Bronchial epithelial cell (primary cell): ENCODE measurements at regions not wholly inside any gene's neighbourhood (a gene's known extent, or its start where the extent isn't known, plus 50 kb on each side); places are given as distances from the start of the nearest gene placed in this dataset.
"Not testable (repeated sequence)": the region's sequence is repeated elsewhere in the genome, so short reads cannot be mapped to it uniquely, and the experiment has no call there.

ENCODE experiments used
- DNase-seq: peaks from one replicate; pipeline ENCODE4 v3.0.0-alpha.2; 2010; ENCODE audit warnings: low read depth
- FAIRE-seq: peaks from 2 replicates; lab custom pipeline; 2011; peaks lifted over from hg19 to GRCh38; lab: Jason Lieb, UNC
- H3K27me3 ChIP-seq: 2 replicates; pipeline ENCODE4 v1.5.1; 2011; ENCODE audit warnings: low read length; ENCODE audit not compliant: control insufficient read depth, insufficient read depth
- H3K36me3 ChIP-seq: 2 replicates; pipeline ENCODE4 v1.5.1; 2011; ENCODE audit warnings: low read length; ENCODE audit not compliant: control insufficient read depth, insufficient read depth
- H3K4me3 ChIP-seq: 2 replicates; pipeline ENCODE4 v1.5.1; 2011; ENCODE audit warnings: mild to moderate bottlenecking, low read depth, low read length, control low read depth
- TF ChIP-seq, protein P1 (sequence below): IDR thresholded peaks from 2 replicates; pipeline ENCODE4 v1.5.1; 2011; ENCODE audit warnings: mild to moderate bottlenecking, moderate library complexity, low read length, control low read depth, inconsistent platforms; ENCODE audit not compliant: insufficient read depth, severe bottlenecking

DNA sequence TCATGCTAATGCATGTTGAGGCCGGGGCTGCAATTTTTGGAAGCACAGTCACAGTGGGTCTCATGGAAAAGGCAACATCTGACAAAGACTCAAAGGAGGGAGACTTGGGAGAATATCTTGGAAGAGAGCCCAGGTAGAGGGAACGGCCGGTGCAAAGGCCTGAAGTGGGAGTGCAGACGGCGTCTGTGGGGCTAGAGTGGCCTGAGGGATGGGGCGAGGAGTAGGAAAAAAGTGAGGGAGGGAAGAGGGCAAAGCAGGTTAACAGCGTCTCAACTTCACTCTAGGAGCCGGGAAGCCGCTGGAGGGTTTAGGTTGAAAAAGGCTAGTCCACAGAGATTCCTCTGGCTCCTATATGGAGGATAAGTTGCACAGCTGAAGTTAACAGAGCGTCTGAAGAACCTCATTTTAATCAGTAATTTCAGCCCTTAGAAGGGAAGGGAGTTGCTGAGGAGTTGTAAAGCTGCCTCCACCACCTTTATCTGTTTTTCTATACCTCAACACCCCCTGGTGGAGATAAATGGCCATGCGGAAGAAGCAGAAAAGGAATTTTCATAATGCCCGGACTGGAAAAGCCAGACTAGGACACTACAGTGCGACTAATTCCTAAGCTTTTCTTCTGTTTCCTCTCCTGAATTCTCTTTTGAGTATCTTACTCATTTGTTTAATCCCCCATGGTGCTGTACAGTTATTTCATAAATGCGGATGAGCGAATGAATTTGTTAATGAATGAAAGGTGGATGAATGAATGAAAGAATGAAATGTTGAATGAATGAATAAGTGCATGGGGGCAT is 78.7 kb upstream of the ZNF281 start:
- FAIRE-seq = no peak
- peak; percentile 69 for DNase-seq
- Histone ChIP-seq H3K27me3 (no peaks in the 10 kb centered on the region), H3K36me3 (no peaks in the 10 kb centered on the region), H3K4me3 (no peak overlapping the region)
- TF ChIP-seq, protein P1, sequence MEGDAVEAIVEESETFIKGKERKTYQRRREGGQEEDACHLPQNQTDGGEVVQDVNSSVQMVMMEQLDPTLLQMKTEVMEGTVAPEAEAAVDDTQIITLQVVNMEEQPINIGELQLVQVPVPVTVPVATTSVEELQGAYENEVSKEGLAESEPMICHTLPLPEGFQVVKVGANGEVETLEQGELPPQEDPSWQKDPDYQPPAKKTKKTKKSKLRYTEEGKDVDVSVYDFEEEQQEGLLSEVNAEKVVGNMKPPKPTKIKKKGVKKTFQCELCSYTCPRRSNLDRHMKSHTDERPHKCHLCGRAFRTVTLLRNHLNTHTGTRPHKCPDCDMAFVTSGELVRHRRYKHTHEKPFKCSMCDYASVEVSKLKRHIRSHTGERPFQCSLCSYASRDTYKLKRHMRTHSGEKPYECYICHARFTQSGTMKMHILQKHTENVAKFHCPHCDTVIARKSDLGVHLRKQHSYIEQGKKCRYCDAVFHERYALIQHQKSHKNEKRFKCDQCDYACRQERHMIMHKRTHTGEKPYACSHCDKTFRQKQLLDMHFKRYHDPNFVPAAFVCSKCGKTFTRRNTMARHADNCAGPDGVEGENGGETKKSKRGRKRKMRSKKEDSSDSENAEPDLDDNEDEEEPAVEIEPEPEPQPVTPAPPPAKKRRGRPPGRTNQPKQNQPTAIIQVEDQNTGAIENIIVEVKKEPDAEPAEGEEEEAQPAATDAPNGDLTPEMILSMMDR = peak; percentile 77

DNA sequence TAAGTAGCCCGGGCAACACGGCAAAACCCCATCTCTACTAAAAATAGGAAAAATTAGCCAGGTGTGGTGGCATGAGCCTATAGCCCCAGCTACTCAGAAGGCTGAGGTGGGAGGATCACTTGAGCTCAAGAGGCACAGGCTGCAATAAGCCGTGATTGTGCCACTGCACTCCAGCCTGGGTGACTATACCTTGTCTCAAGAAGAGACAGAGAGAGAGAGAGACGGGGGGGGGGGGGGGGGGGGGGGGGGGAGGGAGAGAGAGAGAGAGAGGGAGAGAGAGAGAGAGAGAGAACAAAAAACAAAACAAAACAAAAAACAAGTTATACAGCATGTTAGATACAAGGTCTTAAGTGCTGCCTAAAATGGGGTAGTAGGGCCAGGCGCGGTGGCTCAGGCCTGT is 77.8 kb upstream of the ZNF281 start:
- Histone ChIP-seq H3K27me3 (no peaks in the 10 kb centered on the region), H3K4me3 (no peak overlapping the region), H3K36me3 (no peaks in the 10 kb centered on the region)
- DNase-seq (no peak), FAIRE-seq (no peak)
- TF ChIP-seq, protein P1 = no peak

DNA sequence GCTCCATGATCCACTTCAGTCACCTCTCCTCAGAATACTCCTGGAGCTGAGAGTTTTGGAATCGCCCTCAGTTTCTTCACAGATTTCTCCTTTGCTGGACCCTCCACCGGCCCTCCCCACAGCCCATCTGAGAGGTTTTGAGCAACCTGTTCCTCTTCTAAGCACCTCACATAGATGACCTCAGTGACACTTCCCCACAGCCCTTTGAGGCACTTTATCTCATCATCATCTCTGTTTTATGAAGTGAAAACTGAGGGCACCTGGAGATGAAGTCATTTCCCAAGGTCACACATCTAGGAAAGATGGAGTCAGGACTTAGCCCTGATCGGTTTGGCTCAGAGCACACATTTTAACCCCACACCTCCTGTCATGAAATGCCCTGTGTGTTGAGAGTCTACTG is 76.8 kb upstream of the ZNF281 start:
- Histone ChIP-seq H3K4me3 (no peak overlapping the region), H3K27me3 (no peaks in the 10 kb centered on the region), H3K36me3 (no peaks in the 10 kb centered on the region)
- no peak for FAIRE-seq
- TF ChIP-seq, protein P1 = no peak
- DNase-seq = no peak

DNA sequence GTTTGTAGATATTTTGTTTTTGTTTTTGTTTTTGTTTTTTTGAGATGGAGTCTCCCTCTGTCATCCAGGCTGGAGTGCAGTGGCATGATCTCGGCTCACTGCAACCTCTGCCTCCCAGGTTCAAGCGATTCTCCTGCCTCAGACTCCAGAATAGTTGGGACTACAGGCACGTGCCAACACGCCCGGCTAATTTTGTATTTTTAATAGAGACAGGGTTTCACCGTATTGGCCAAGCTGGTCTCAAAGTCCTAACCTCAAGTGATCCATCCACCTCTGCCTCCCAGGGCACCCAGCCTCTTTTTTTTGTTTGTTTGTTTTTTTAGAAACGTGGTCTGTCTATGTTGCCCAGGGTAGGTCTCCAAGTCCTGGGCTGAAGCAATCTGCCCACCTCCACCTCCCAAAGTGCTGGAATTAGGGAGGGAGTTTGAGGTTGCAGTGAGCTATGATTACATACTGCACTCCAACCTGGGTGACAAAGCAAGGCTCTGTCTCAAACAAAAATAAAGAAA is 74.7 kb upstream of the ZNF281 start:
- not testable (repeated sequence) for FAIRE-seq, H3K27me3 ChIP-seq, DNase-seq

DNA sequence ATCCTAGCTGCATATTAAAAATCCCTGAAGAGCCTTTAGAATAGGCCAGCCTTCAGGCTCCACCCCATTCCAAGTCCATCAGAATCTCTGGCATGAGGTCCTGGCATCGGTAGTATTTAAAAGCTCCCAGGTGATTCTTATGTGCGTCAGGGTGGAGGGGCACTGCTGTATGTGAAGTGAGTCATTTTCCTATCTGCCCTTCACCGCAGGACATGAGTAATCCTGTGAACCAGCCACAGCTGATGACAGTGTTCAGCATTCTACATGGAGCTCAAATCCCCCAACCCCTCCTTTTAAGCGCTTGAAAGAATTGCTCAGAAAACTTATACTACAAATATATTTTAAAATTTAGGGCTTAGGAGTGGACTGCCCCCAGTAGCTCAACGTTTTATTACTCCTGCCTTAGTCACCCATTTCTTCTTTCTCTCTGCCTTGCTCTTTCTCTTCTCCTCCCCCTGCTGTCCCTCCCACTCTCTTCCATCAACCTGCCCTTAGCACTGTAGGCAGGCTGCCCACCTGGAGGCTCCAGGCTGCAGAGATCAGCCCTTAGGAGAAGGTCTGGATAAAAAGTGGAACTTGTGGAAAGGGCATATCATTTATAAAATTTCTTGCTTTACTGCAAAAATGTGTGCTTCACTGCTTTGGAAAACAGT is 73.8 kb upstream of the ZNF281 start:
- Histone ChIP-seq H3K4me3 (no peak overlapping the region), H3K27me3 (no peaks in the 10 kb centered on the region), H3K36me3 (no peaks in the 10 kb centered on the region)
- TF ChIP-seq, protein P1 = no peak
- DNase-seq (peak; percentile 99), FAIRE-seq (peak; percentile 82)

More for the DNA sequence above, 74.7 kb upstream of the ZNF281 start:
- not testable (repeated sequence) for H3K36me3 ChIP-seq, H3K4me3 ChIP-seq

DNA sequence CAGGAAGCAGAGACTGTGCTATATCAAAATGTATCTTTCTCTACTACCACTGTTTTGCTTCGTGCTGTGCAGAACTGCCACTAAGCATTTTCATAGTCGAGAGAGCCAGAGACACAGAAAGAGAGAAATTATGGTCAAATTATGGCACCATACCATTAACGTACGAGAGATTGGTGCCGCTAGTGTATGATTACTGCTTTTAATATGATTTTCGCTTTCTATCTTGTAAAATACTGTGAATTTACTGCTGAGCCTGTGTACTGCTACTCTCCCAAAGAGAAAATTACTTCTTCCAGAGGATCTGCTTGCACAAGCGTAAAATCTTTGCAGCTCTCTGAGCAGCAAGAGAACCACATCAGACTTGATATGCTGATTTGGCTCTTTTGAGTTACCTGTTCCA is 71.1 kb upstream of the ZNF281 start:
- TF ChIP-seq, protein P1 = no peak
- Histone ChIP-seq H3K36me3 (no peaks in the 10 kb centered on the region), H3K4me3 (no peak overlapping the region), H3K27me3 (no peaks in the 10 kb centered on the region)
- FAIRE-seq = no peak
- no peak for DNase-seq
